Nucleus accumbens (tissue), 56 donors: ENCODE measurements at regions not wholly inside any gene's neighbourhood (a gene's known extent, or its start where the extent isn't known, plus 50 kb on each side); places are given as distances from the start of the nearest gene placed in this dataset.

ENCODE experiments used
- DNase-seq, 56 donors: peaks; one replicate each; lab custom pipeline; 2025; lab: John Stamatoyannopoulos, UW

GRCh38 chr17:53996890-53997289 lies 174.2 kb downstream of the KIF2B start:
- DNase-seq, result no peak

GRCh38 chr17:54007855-54008254 lies 185.1 kb downstream of the KIF2B start:
- DNase-seq, result no peak

GRCh38 chr17:54009502-54009901 lies 186.8 kb downstream of the KIF2B start:
- no peak for DNase-seq

- DNase-seq, result no peak
These were observed 190.3 kb downstream of the KIF2B start for GRCh38 chr17:54013072-54013471.

GRCh38 chr17:54015734-54016133 lies 193.0 kb downstream of the KIF2B start:
- DNase-seq, result no peak

- DNase-seq, result no peak
These were observed 198.7 kb downstream of the KIF2B start for GRCh38 chr17:54021418-54021817.

GRCh38 chr17:54028986-54029580 lies 206.4 kb downstream of the KIF2B start:
- DNase-seq, result no peak

GRCh38 chr17:54029986-54030385 lies 207.3 kb downstream of the KIF2B start:
- DNase-seq, result no peak

- DNase-seq, result no peak
These were observed 223.8 kb downstream of the KIF2B start for GRCh38 chr17:54046570-54046969.

- no peak for DNase-seq
These were observed 240.9 kb downstream of the KIF2B start for GRCh38 chr17:54063639-54064038.

GRCh38 chr17:54085020-54085419 lies 262.3 kb downstream of the KIF2B start:
- no peak for DNase-seq

- no peak for DNase-seq
These were observed 263.2 kb downstream of the KIF2B start for GRCh38 chr17:54085934-54086333.

- no peak for DNase-seq
These were observed 273.5 kb downstream of the KIF2B start for GRCh38 chr17:54096216-54096615.

GRCh38 chr17:54099221-54099620 lies 276.5 kb downstream of the KIF2B start:
- peak in 4 of 56 donors; percentile 1 to 17 (median 9) for DNase-seq

- no peak for DNase-seq
These were observed 279.5 kb downstream of the KIF2B start for GRCh38 chr17:54102246-54102645.

GRCh38 chr17:54111576-54111975 lies 288.8 kb downstream of the KIF2B start:
- DNase-seq, result no peak

GRCh38 chr17:54117452-54117851 lies 294.7 kb downstream of the KIF2B start:
- no peak for DNase-seq

- no peak for DNase-seq
These were observed 301.7 kb downstream of the KIF2B start for GRCh38 chr17:54124456-54124855.

- DNase-seq, result no peak
These were observed 330.7 kb downstream of the KIF2B start for GRCh38 chr17:54153423-54153822.

- DNase-seq, result no peak
These were observed 334.8 kb downstream of the KIF2B start for GRCh38 chr17:54157542-54157941.

- peak in 13 of 56 donors; percentile 0 to 53 (median 12) for DNase-seq
These were observed 349.6 kb downstream of the KIF2B start for GRCh38 chr17:54172096-54172984.

GRCh38 chr17:54172985-54173316 lies 350.2 kb downstream of the KIF2B start:
- DNase-seq, result no peak
